Stimulated activated CD8-positive, alpha-beta memory T cell treated with anti-CD3 and anti-CD28 coated beads, Interleukin-7, amount 100 ng/mL, for 4 hours (primary cell): ENCODE measurements at regions not wholly inside any gene's neighbourhood (a gene's known extent, or its start where the extent isn't known, plus 50 kb on each side); places are given as distances from the start of the nearest gene placed in this dataset.
A peak's percentile ranks its signal among the peaks of the same experiment; 100 is the strongest.

Experiments used
- DNase-seq, 2 donors: peaks; one replicate each; pipeline ENCODE4 v3.0.0-alpha.2; 2020; ENCODE audit warnings: low read depth in 2 of 2

GRCh38 chr21:38956856-38957571, 151.3 kb downstream of the ETS2 start:
- DNase-seq: no peak

- DNase-seq: no peak
Measured at GRCh38 chr21:38956521-38956855, 150.8 kb downstream of the ETS2 start.

- DNase-seq: no peak
Measured at GRCh38 chr21:38956007-38956406, 150.3 kb downstream of the ETS2 start.

GRCh38 chr21:38955495-38955894, 149.8 kb downstream of the ETS2 start:
- DNase-seq: no peak

- DNase-seq: no peak
Measured at GRCh38 chr21:38954588-38955004, 148.9 kb downstream of the ETS2 start.

- DNase-seq: no peak
Measured at GRCh38 chr21:38953516-38953915, 147.8 kb downstream of the ETS2 start.

GRCh38 chr21:38952890-38953289, 147.2 kb downstream of the ETS2 start:
- DNase-seq: no peak

GRCh38 chr21:38951095-38951730, 145.5 kb downstream of the ETS2 start:
- DNase-seq: no peak

- no peak for DNase-seq
Measured at GRCh38 chr21:38950435-38951094, 144.8 kb downstream of the ETS2 start.

- no peak for DNase-seq
Measured at GRCh38 chr21:38949070-38949380, 143.3 kb downstream of the ETS2 start.

GRCh38 chr21:38948377-38949069, 142.8 kb downstream of the ETS2 start:
- no peak for DNase-seq

GRCh38 chr21:38945545-38946245, 140.0 kb downstream of the ETS2 start:
- no peak for DNase-seq

- no peak for DNase-seq
Measured at GRCh38 chr21:38944903-38945302, 139.2 kb downstream of the ETS2 start.

GRCh38 chr21:38944402-38944801, 138.7 kb downstream of the ETS2 start:
- DNase-seq: no peak

GRCh38 chr21:38942748-38943211, 137.1 kb downstream of the ETS2 start:
- DNase-seq: no peak

- no peak for DNase-seq
Measured at GRCh38 chr21:38938769-38939168, 133.0 kb downstream of the ETS2 start.

- peak in 1 of 2 donors; percentile 15 for DNase-seq
Measured at GRCh38 chr21:38938343-38938742, 132.6 kb downstream of the ETS2 start.

GRCh38 chr21:38937844-38938243, 132.1 kb downstream of the ETS2 start:
- DNase-seq: no peak

GRCh38 chr21:38937286-38937790, 131.6 kb downstream of the ETS2 start:
- DNase-seq: no peak

- no peak for DNase-seq
Measured at GRCh38 chr21:38936240-38936639, 130.5 kb downstream of the ETS2 start.

GRCh38 chr21:38933731-38934130, 128.0 kb downstream of the ETS2 start:
- no peak for DNase-seq

- DNase-seq: no peak
Measured at GRCh38 chr21:38931291-38931690, 125.6 kb downstream of the ETS2 start.
